Heart left ventricle (tissue), 16 donors: ENCODE measurements at regions not wholly inside any gene's neighbourhood (a gene's known extent, or its start where the extent isn't known, plus 50 kb on each side); places are given as distances from the start of the nearest gene placed in this dataset.

Source experiments
- ATAC-seq, 4 donors: fragments of 200-7000 bp; cut with Tn5 transposase; one replicate each; pipeline ENCODE4 v1.9.1; 2020 to 2022; ENCODE audit warnings: moderate library complexity in 4 of 4, mild to moderate bottlenecking in 3 of 4, moderate number of reproducible peaks in 1 of 4
- DNase-seq, 5 donors: peaks; one replicate each; pipeline ENCODE4 v3.0.0-alpha.2; 2020
- H3K27ac ChIP-seq, 12 donors: fragments of 200-600 bp; sonication (generic) in 4 of 12; one replicate each; pipeline versions ENCODE4 v1.5.0 to v1.8.0; 2016 to 2022; ENCODE audit warnings: mild to moderate bottlenecking in 2 of 12
- H3K27me3 ChIP-seq, 9 donors: fragments of 200-600 bp; sonication (generic) in 2 of 9; one replicate each; pipeline versions ENCODE4 v1.5.1 to v1.8.0; 2016 to 2022; ENCODE audit warnings: mild to moderate bottlenecking in 3 of 9
- H3K36me3 ChIP-seq, 9 donors: fragments of 200-600 bp; sonication (generic) in 2 of 9; one replicate each; pipeline versions ENCODE4 v1.5.0 to v1.8.0; 2018 to 2022; ENCODE audit warnings: mild to moderate bottlenecking in 2 of 9
- H3K4me1 ChIP-seq, 12 donors: fragments of 200-600 bp; sonication (generic) in 4 of 12; one replicate each; pipeline versions ENCODE4 v1.5.0 to v1.8.0; 2016 to 2022; ENCODE audit warnings: mild to moderate bottlenecking in 3 of 12
- H3K4me3 ChIP-seq, 12 donors: fragments of 200-600 bp; sonication (generic) in 4 of 12; one replicate each; pipeline versions ENCODE4 v1.5.0 to v1.8.0; 2017 to 2022; ENCODE audit warnings: mild to moderate bottlenecking in 9 of 12, moderate library complexity in 4 of 12
- H3K9me3 ChIP-seq, 12 donors: fragments of 200-600 bp; sonication (generic) in 4 of 12; one replicate each; pipeline versions ENCODE4 v1.5.0 to v1.8.0; 2016 to 2022; ENCODE audit warnings: mild to moderate bottlenecking in 1 of 12
- POLR2A ChIP-seq, 2 donors: fragments of 450-650 bp; IDR thresholded peaks; one replicate each; pipeline ENCODE4 v1.6.1; 2017; ENCODE audit warnings: antibody characterized with exemption in 2 of 2, mild to moderate bottlenecking in 2 of 2, moderate library complexity in 2 of 2
- WGBS, 4 donors: extraction: QIAGEN DNeasy Blood & Tissue Kit in 2 of 4; methylation state at CpG; one replicate each; pipeline versions ENCODE4 v1.1.5 to v1.1.7; 2013 to 2018; 5-methylcytosine and 5-hydroxymethylcytosine counted together
- intact Hi-C, 10 donors: fragments of 100-400 bp; cut with DNase I; formaldehyde crosslinking; loops; one replicate each; pipeline versions ENCODE4 v1.11.1 to v1.14.2; 2022
- TF ChIP-seq, protein P1 (sequence below), 12 donors: fragments of 200-600 bp; sonication (generic) in 4 of 12; IDR thresholded peaks; one replicate each; pipeline versions ENCODE4 v1.5.0 to v1.8.0; 2018 to 2022; ENCODE audit warnings: antibody characterized with exemption in 12 of 12, mild to moderate bottlenecking in 5 of 12
- donor health status: ischemic (EF 13 %, LVEDD 7.1; RV severe dilation, severe dysfunction).
- donor health status: healthy with polysubstance abuse.
- donor health status: DM: no; HTN: yes; CAD: no.
- donor health status: DM: no; HTN: no; CAD: no.
- donor health status: ischemic (EF 25% LVEDD 6.9; RV normal size, moderate dysfunction).
- donor health status: ischemic (EF 25% LVEDD 5.7; RV mildly dilated, moderate dysfunction).
- donor health status: healthy.
- donor health status: DM: yes; HTN: yes; CAD: no.
- donor health status: ischemic (EF 35%, LVEDD 5.7; RV mildly dilated, moderate dysfunction).
- donor health status: nonischemic (EF 11% LVEDD 7.7; RV severe dilation, severe dysfunction).
- donor health status: DM: yes; HTN: yes; CAD: no.
- donor health status: PGD.
- donor health status: ischemic (EF 29% LVEDD 5.4; RV normal size, mild dysfunction).
- donor health status: nonischemic (EF 23%, LVEDD 6.1; RV moderate dilation, normal function).

DNA sequence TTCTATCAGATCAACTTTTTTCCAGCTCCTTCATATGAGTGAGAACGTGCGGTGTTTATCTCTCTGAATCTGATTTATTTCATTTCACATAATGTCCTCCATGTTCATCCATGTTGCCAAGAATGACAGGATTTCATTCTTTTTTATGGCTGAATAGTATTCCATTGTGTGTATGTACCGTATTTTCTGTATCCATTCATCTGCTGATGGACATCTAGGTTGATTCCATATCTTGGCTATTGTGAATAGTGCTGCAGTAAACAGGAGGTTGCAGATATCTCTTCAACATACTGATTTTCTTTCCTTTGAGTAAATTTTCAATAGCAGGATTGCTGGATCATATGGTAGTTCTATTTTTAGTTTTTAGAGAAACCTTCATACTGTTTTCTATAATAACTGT is 388.5 kb downstream of the DCDC2C start:
- intact Hi-C loops, result no loop called here
- ATAC-seq (no peak), DNase-seq (no peak)
- 73 to 88% (median 87%) methylated on average over 3 of the region's 3 CpGs for WGBS, 4 donors
- Histone ChIP-seq H3K36me3 (no peaks in the 10 kb centered on the region), H3K4me3 (no peak overlapping the region), H3K27ac (no peak overlapping the region), H3K4me1 (no peaks in the 10 kb centered on the region), H3K9me3 (no peaks in the 10 kb centered on the region), H3K27me3 (no peaks in the 10 kb centered on the region)
- no peak for TF ChIP-seq POLR2A (IDR thresholded peaks at IDR 0.05)
- TF ChIP-seq, protein P1, sequence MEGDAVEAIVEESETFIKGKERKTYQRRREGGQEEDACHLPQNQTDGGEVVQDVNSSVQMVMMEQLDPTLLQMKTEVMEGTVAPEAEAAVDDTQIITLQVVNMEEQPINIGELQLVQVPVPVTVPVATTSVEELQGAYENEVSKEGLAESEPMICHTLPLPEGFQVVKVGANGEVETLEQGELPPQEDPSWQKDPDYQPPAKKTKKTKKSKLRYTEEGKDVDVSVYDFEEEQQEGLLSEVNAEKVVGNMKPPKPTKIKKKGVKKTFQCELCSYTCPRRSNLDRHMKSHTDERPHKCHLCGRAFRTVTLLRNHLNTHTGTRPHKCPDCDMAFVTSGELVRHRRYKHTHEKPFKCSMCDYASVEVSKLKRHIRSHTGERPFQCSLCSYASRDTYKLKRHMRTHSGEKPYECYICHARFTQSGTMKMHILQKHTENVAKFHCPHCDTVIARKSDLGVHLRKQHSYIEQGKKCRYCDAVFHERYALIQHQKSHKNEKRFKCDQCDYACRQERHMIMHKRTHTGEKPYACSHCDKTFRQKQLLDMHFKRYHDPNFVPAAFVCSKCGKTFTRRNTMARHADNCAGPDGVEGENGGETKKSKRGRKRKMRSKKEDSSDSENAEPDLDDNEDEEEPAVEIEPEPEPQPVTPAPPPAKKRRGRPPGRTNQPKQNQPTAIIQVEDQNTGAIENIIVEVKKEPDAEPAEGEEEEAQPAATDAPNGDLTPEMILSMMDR (IDR thresholded peaks at IDR 0.05), result no peak

DNA sequence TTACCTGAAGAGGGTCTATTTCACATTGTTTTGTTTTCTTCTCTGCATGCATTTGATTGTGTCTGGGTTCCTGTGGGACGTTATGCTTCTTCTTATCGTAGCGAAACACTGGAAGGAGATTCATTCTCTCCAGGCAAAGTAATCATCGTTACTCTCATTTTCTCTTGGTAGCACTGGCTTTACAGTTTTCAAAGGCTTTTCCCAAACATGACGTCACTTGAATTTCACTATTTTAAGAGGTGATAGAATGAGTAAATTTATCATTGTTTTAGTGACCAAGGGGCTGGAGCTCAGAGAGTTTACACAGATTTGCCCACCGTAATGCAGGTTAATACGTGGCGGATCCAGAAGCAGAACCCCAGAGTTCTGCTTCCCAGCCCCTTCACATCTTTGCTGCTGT is 391.4 kb downstream of the DCDC2C start:
- ATAC-seq (no peak), DNase-seq (no peak)
- TF ChIP-seq POLR2A (IDR thresholded peaks at IDR 0.05), result no peak
- TF ChIP-seq, protein P1 (IDR thresholded peaks at IDR 0.05), result no peak
- Histone ChIP-seq H3K36me3 (no peaks in the 10 kb centered on the region), H3K27me3 (no peaks in the 10 kb centered on the region), H3K4me1 (no peaks in the 10 kb centered on the region), H3K4me3 (no peak overlapping the region), H3K9me3 (no peaks in the 10 kb centered on the region), H3K27ac (no peak overlapping the region)
- intact Hi-C loops, result no loop called here
- WGBS, 4 donors, result 90 to 94% (median 92%) methylated on average over 8 of the region's 8 CpGs

DNA sequence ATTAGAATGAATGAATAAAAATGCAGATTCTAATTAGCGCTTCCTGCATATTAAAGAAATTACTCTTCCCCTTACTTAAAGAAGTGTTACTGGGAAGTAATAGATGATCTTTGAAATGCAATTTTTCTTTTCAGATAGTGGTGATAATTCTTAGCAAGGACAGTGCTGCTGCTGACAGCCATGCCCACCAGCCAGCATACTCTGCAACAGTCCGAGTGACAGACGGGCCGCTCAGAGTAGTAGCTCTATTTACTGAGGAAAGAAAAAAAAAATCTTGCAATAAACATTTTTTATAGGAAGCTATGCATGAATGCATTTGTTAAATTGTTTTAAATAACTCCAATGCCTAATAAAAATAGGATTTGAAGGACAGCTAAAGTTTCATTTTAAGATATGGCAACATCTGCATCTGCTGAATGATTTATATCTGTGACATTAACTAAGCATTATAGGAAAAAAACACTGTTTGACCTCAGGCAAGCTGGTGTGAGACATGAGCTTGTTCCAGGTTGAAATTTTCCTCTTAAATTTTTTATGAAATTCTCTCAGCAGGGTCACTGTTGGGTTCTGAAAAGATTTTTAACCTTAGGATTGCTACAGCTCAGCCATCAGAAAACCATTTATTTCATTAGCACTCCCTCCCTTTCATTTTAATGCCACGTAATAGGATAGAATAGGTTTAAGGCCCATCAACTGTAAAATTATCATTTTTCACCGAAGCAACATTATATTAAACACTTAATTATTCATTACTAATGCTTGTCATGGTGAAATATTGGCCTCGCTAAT is 393.8 kb downstream of the DCDC2C start:
- ATAC-seq, result no peak
- no peak for TF ChIP-seq POLR2A (IDR thresholded peaks at IDR 0.05)
- TF ChIP-seq, protein P1 (IDR thresholded peaks at IDR 0.05), result no peak
- no peak for DNase-seq
- Histone ChIP-seq H3K9me3 (no peaks in the 10 kb centered on the region), H3K36me3 (no peaks in the 10 kb centered on the region), H3K4me1 (no peaks in the 10 kb centered on the region), H3K27ac (no peak overlapping the region), H3K4me3 (no peak overlapping the region), H3K27me3 (no peaks in the 10 kb centered on the region)
- intact Hi-C loops, result no loop called here
- 85 to 88% (median 86%) methylated on average over 7 of the region's 7 CpGs for WGBS, 4 donors

DNA sequence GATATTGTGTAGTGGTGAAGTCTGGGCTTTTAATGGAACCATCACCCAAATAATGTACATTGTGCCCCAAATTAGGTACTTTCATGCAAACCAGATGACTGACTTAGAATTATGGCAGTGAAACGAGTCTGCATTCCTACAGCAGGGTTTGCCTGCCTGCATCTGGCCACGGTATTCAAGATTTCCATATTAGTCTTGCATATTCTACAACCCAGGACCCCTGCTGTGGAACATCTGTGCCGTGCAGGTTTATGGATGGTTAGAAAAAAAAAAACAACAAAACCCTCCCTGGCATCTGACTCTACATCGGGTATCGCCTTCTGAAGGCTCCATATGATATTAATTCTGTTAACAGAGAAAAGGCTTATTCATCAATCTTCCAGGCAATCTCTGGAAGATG is 394.8 kb downstream of the DCDC2C start:
- Histone ChIP-seq H3K4me1 (no peaks in the 10 kb centered on the region), H3K9me3 (no peaks in the 10 kb centered on the region), H3K27ac (no peak overlapping the region), H3K27me3 (no peaks in the 10 kb centered on the region), H3K36me3 (no peaks in the 10 kb centered on the region), H3K4me3 (no peak overlapping the region)
- TF ChIP-seq, protein P1 (IDR thresholded peaks at IDR 0.05), result no peak
- TF ChIP-seq POLR2A (IDR thresholded peaks at IDR 0.05), result no peak
- ATAC-seq (no peak), DNase-seq (no peak)
- intact Hi-C loops, result no loop called here
- WGBS, 4 donors, result 74 to 83% (median 81%) methylated on average over 5 of the region's 5 CpGs
